Endothelial cell of umbilical vein (primary cell): ENCODE measurements at regions not wholly inside any gene's neighbourhood (a gene's known extent, or its start where the extent isn't known, plus 50 kb on each side); places are given as distances from the start of the nearest gene placed in this dataset.

Experiments
- BruUV-seq: library from RNA; stranded (reverse); fragments of 400-500 nt; replicated peaks from 2 replicates; lab custom pipeline; 2021; lab: Mats Ljungman, UMichigan
- CTCF ChIA-PET: fragments of 300-600, 350-600 bp; sonication (Branson Sonifier 250); formaldehyde crosslinking; loops from one replicate; lab custom pipeline; 2021; ENCODE audit warnings: antibody characterized with exemption, inconsistent platforms; lab: Charles Lee
- POLR2A ChIA-PET: fragments of 300-600, 350-600 bp; sonication (Branson Sonifier 250); formaldehyde crosslinking; loops from one replicate; lab custom pipeline; 2021; ENCODE audit warnings: antibody characterized with exemption, inconsistent platforms; lab: Charles Lee
- DNase-seq: peaks from one replicate; pipeline ENCODE4 v3.0.0-alpha.2; 2011; ENCODE audit warnings: low read depth, low spot score
- FAIRE-seq: peaks from 2 replicates; lab custom pipeline; 2011; peaks lifted over from hg19 to GRCh38; lab: Jason Lieb, UNC
- H2AFZ ChIP-seq: 2 replicates; pipeline ENCODE4 v1.6.0; 2012; ENCODE audit warnings: low read depth, low read length, control low read depth, inconsistent platforms
- H3K27ac ChIP-seq: 2 replicates; pipeline ENCODE4 v1.5.1; 2011; ENCODE audit warnings: low read depth, mild to moderate bottlenecking, control low read depth, low read length, moderate library complexity; ENCODE audit not compliant: insufficient read depth
- H3K27me3 ChIP-seq, 2 experiments: 2 replicates each; pipeline versions ENCODE4 v1.6.0 to v1.6.1; 2011; ENCODE audit warnings: low read length in 2 of 2, mixed read lengths in 1 of 2; ENCODE audit not compliant: control insufficient read depth in 2 of 2, insufficient read depth in 2 of 2
- H3K36me3 ChIP-seq, 2 experiments: 2 replicates in 1 of 2; 3 replicates in 1 of 2; pipeline ENCODE4 v1.5.1; 2011; ENCODE audit warnings: low read length in 2 of 2, mild to moderate bottlenecking in 1 of 2, moderate library complexity in 1 of 2; ENCODE audit not compliant: control insufficient read depth in 2 of 2, insufficient read depth in 2 of 2; ENCODE audit errors: extremely low read depth in 1 of 2
- H3K4me1 ChIP-seq: 3 replicates; pipeline ENCODE4 v1.5.1; 2011; ENCODE audit warnings: mild to moderate bottlenecking, low read length; ENCODE audit not compliant: control insufficient read depth, insufficient read depth; ENCODE audit errors: extremely low read depth
- H3K4me2 ChIP-seq: 2 replicates; pipeline ENCODE4 v1.6.1; 2011; ENCODE audit warnings: low read length, control low read depth, mixed read lengths; ENCODE audit not compliant: insufficient read depth
- H3K4me3 ChIP-seq, 3 experiments: fragments of 200-600 bp in 1 of 3; sonication (generic), shearing (Covaris generic) in 1 of 3; replicated peaks in 1 of 3; 2 replicates each; pipeline ENCODE4 v1.5.1; 2011 to 2016; ENCODE audit warnings: control low read depth in 3 of 3, low read length in 3 of 3, mild to moderate bottlenecking in 2 of 3, inconsistent platforms in 1 of 3, low read depth in 1 of 3, moderate library complexity in 1 of 3; ENCODE audit not compliant: insufficient read depth in 1 of 3
- H3K79me2 ChIP-seq: 2 replicates; pipeline ENCODE4 v1.6.0; 2012; ENCODE audit warnings: low read length, inconsistent platforms; ENCODE audit not compliant: control insufficient read depth, insufficient read depth
- H3K9ac ChIP-seq: replicated peaks from 2 replicates; pipeline ENCODE3; 2011; ENCODE audit warnings: low read length, control low read depth; ENCODE audit not compliant: insufficient read depth; ENCODE audit errors: extremely low read depth
- H3K9me1 ChIP-seq: replicated peaks from 3 replicates; pipeline ENCODE4 v1.6.0; 2011; ENCODE audit warnings: mild to moderate bottlenecking, low read length; ENCODE audit not compliant: control insufficient read depth, insufficient read depth; ENCODE audit errors: extremely low read depth
- H3K9me3 ChIP-seq: replicated peaks from 2 replicates; pipeline ENCODE4 v1.5.1; 2012; ENCODE audit warnings: low read length, inconsistent platforms; ENCODE audit not compliant: control insufficient read depth, insufficient read depth
- H4K20me1 ChIP-seq: replicated peaks from 2 replicates; pipeline ENCODE3; 2011; ENCODE audit warnings: mild to moderate bottlenecking, low read length; ENCODE audit not compliant: control insufficient read depth, insufficient read depth; ENCODE audit errors: extremely low read depth
- CTCF ChIP-seq, 2 donors: IDR thresholded peaks; 1 replicate in 1 of 2; 2 replicates in 1 of 2; pipeline ENCODE4 v1.5.1; 2011; ENCODE audit warnings: low read length in 2 of 2, mild to moderate bottlenecking in 2 of 2, moderate library complexity in 2 of 2, control low read depth in 1 of 2, inconsistent platforms in 1 of 2, low read depth in 1 of 2; ENCODE audit not compliant: insufficient read depth in 1 of 2; ENCODE audit errors: extremely low read depth in 1 of 2
- EZH2 ChIP-seq: IDR thresholded peaks from 2 replicates; pipeline ENCODE4 v1.6.1; 2012; ENCODE audit warnings: borderline replicate concordance, low read depth, mild to moderate bottlenecking, moderate library complexity, low read length, inconsistent platforms; ENCODE audit not compliant: severe bottlenecking
- FOS ChIP-seq: IDR thresholded peaks from 2 replicates; pipeline ENCODE4 v1.6.1; 2011; ENCODE audit warnings: mild to moderate bottlenecking, low read length, moderate library complexity, borderline replicate concordance; ENCODE audit not compliant: insufficient read depth
- GATA2 ChIP-seq: IDR thresholded peaks from 2 replicates; pipeline ENCODE4 v1.7.0; 2011; ENCODE audit warnings: low read depth, mild to moderate bottlenecking, moderate library complexity, mixed read lengths, low read length; ENCODE audit not compliant: insufficient read length, insufficient read depth
- JUN ChIP-seq: IDR thresholded peaks from 2 replicates; pipeline ENCODE4 v1.6.1; 2011; ENCODE audit warnings: borderline replicate concordance, low read depth; ENCODE audit not compliant: insufficient read length, insufficient read depth
- MAX ChIP-seq: IDR thresholded peaks from 2 replicates; pipeline ENCODE4 v1.6.1; 2011; ENCODE audit not compliant: insufficient read depth, insufficient read length
- MYC ChIP-seq: IDR thresholded peaks from one replicate; pipeline ENCODE4 v1.6.1; 2011; ENCODE audit warnings: mild to moderate bottlenecking, low read depth, low read length
- POLR2A ChIP-seq: IDR thresholded peaks from 2 replicates; pipeline ENCODE4 v1.6.1; 2012; ENCODE audit warnings: low read depth, mild to moderate bottlenecking, control low read depth, low read length
- POLR2AphosphoS5 ChIP-seq: IDR thresholded peaks from 2 replicates; pipeline ENCODE4 v1.6.1; 2012; ENCODE audit warnings: low read depth, mild to moderate bottlenecking, control low read depth, low read length, moderate library complexity; ENCODE audit not compliant: insufficient read depth
- dilution Hi-C: fragments of 300-500 bp; cut with MboI; formaldehyde crosslinking; loops from one replicate; pipeline ENCODE4 v1.15.0; 2019; ENCODE audit warnings: low sequenced_read_pairs; ENCODE audit not compliant: extremely low pct_ligation_motif_present
- intact Hi-C: fragments of 100-400 bp; cut with micrococcal nuclease; formaldehyde crosslinking; loops from one replicate; pipeline ENCODE4 v1.10.0; 2022

- POLR2A ChIA-PET, result no interaction called here
- Histone ChIP-seq H3K4me2 (no peak overlapping the region), H3K27me3 (no peaks in the 10 kb centered on the region), H4K20me1 (no peaks in the 10 kb centered on the region), H3K4me1 (no peaks in the 10 kb centered on the region), H3K4me3 (no peak overlapping the region), H3K79me2 (no peaks in the 10 kb centered on the region), H2AFZ (no peak overlapping the region), H3K9me3 (peaks cover 2% of the 10 kb centered on the region), H3K9me1 (no peaks in the 10 kb centered on the region), H3K36me3 (no peaks in the 10 kb centered on the region), H3K27ac (no peak overlapping the region), H3K9ac (no peak overlapping the region)
- TF ChIP-seq MYC (no peak), POLR2AphosphoS5 (no peak), POLR2A (no peak), JUN (no peak), EZH2 (no peak), MAX (no peak), FOS (no peak), CTCF (IDR thresholded peaks at IDR 0.05; ENCODE audit: extremely low read depth in 1 of 2, insufficient read depth in 1 of 2, low read depth in 1 of 2, low read length in 2 of 2) (no peak), GATA2 (no peak)
- dilution Hi-C loops, result no loop called here
- intact Hi-C loops, result no loop called here
- no peak for DNase-seq
- BruUV-seq, result no TSS peak
- FAIRE-seq, result no peak
- CTCF ChIA-PET, result no interaction called here
These were observed 510.6 kb downstream of the RBFOX1 start for GRCh38 chr16:7843261-7843660.
